Tibial nerve (tissue), 4 donors: ENCODE measurements at regions not wholly inside any gene's neighbourhood (a gene's known extent, or its start where the extent isn't known, plus 50 kb on each side); places are given as distances from the start of the nearest gene placed in this dataset.

Experiments
- EP300 ChIP-seq, 2 donors: sonication (generic); formaldehyde crosslinking; IDR thresholded peaks; one replicate each; pipeline ENCODE4 v1.6.1; 2017; ENCODE audit warnings: antibody characterized with exemption in 2 of 2, mild to moderate bottlenecking in 1 of 2
- POLR2A ChIP-seq, 2 donors: fragments of 450-650 bp; IDR thresholded peaks; one replicate each; pipeline ENCODE4 v1.6.1; 2017; ENCODE audit warnings: antibody characterized with exemption in 2 of 2, mild to moderate bottlenecking in 2 of 2, moderate library complexity in 2 of 2
- TF ChIP-seq, protein P1 (sequence below), 5 experiments: fragments of 200-600 bp in 3 of 5; fragments of 450-650 bp in 2 of 5; sonication (generic) in 3 of 5; IDR thresholded peaks; one replicate each; pipeline ENCODE4 v1.5.1; 2016 to 2019; ENCODE audit warnings: antibody characterized with exemption in 5 of 5, mild to moderate bottlenecking in 3 of 5, moderate library complexity in 2 of 5

DNA sequence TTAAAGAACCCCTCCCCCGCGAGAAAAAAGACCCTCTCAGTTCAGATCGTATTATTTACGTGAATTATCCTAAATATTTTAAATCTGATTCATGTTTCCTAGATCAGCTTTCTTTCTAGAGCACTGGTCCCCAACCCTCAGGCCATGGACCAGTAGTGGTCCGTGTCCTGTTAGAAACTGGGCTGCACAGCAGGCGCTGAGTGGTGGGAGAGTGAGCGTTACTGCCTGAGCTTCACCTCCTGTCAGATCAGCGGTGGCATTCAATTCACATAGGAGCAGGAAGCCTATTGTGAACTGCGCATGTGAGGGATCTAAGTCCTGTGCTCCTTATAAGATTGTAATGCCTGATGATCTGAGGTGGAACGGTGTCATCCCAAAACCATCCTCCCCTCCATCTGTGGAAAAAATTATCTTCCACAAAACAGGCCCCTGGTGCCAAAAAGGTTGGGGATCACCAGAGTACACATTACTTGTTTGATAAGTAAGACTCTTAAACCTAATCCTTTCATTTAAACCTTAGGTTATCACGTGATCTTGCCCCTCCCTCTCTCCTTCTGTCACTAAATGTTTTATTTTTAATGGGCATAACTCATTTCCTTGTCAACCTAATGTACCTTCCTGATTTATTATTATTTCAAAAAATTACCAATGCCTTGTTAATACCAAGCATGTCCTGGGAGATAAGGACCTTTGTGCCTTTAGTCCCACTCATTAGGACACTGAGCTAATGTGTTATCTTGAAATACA is 442.9 kb downstream of the TLL1 start:
- TF ChIP-seq, protein P1, sequence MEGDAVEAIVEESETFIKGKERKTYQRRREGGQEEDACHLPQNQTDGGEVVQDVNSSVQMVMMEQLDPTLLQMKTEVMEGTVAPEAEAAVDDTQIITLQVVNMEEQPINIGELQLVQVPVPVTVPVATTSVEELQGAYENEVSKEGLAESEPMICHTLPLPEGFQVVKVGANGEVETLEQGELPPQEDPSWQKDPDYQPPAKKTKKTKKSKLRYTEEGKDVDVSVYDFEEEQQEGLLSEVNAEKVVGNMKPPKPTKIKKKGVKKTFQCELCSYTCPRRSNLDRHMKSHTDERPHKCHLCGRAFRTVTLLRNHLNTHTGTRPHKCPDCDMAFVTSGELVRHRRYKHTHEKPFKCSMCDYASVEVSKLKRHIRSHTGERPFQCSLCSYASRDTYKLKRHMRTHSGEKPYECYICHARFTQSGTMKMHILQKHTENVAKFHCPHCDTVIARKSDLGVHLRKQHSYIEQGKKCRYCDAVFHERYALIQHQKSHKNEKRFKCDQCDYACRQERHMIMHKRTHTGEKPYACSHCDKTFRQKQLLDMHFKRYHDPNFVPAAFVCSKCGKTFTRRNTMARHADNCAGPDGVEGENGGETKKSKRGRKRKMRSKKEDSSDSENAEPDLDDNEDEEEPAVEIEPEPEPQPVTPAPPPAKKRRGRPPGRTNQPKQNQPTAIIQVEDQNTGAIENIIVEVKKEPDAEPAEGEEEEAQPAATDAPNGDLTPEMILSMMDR (IDR thresholded peaks at IDR 0.05): no peak
- TF ChIP-seq POLR2A (IDR thresholded peaks at IDR 0.05) (no peak), EP300 (IDR thresholded peaks at IDR 0.05) (no peak)
